Keratinocyte (primary cell): ENCODE measurements at regions not wholly inside any gene's neighbourhood (a gene's known extent, or its start where the extent isn't known, plus 50 kb on each side); places are given as distances from the start of the nearest gene placed in this dataset.

Source experiments
- DNase-seq: peaks from one replicate; pipeline ENCODE4 v3.0.0-alpha.2; 2011; ENCODE audit warnings: low read depth, missing footprints, low spot score
- FAIRE-seq: peaks from 2 replicates; lab custom pipeline; 2011; peaks lifted over from hg19 to GRCh38; lab: Jason Lieb, UNC
- H2AFZ ChIP-seq: 2 replicates; pipeline ENCODE4 v1.6.0; 2012; ENCODE audit warnings: low read length, control low read depth, inconsistent platforms; ENCODE audit not compliant: control insufficient read depth
- H3K27ac ChIP-seq: 2 replicates; pipeline ENCODE4 v1.5.1; 2011; ENCODE audit warnings: low read length; ENCODE audit not compliant: control insufficient read depth, insufficient read depth
- H3K27me3 ChIP-seq: 3 replicates; pipeline ENCODE4 v1.6.0; 2011; ENCODE audit warnings: low read length; ENCODE audit not compliant: control insufficient read depth, insufficient read depth; ENCODE audit errors: extremely low read depth
- H3K36me3 ChIP-seq, 2 experiments: 2 replicates in 1 of 2; 3 replicates in 1 of 2; pipeline ENCODE4 v1.5.1; 2011; ENCODE audit warnings: low read length in 2 of 2, mild to moderate bottlenecking in 1 of 2; ENCODE audit not compliant: control insufficient read depth in 2 of 2, insufficient read depth in 2 of 2; ENCODE audit errors: extremely low read depth in 1 of 2
- H3K4me1 ChIP-seq: 3 replicates; pipeline ENCODE4 v1.5.1; 2011; ENCODE audit warnings: low read length; ENCODE audit not compliant: control insufficient read depth, insufficient read depth; ENCODE audit errors: extremely low read depth
- H3K4me2 ChIP-seq: 3 replicates; pipeline ENCODE4 v1.6.0; 2011; ENCODE audit warnings: low read depth, low read length; ENCODE audit not compliant: control insufficient read depth, insufficient read depth; ENCODE audit errors: extremely low read depth
- H3K4me3 ChIP-seq, 3 experiments: fragments of 200-600 bp in 1 of 3; sonication (generic) in 1 of 3; 2 replicates in 2 of 3; 3 replicates in 1 of 3; pipeline ENCODE4 v1.5.1; 2011 to 2016; ENCODE audit warnings: low read length in 3 of 3, mild to moderate bottlenecking in 3 of 3, control low read depth in 2 of 3, inconsistent platforms in 1 of 3, low read depth in 1 of 3, mixed read lengths in 1 of 3, mixed run types in 1 of 3, moderate library complexity in 1 of 3; ENCODE audit not compliant: control insufficient read depth in 2 of 3, insufficient read depth in 2 of 3; ENCODE audit errors: extremely low read depth in 1 of 3
- H3K79me2 ChIP-seq: 2 replicates; pipeline ENCODE4 v1.6.0; 2012; ENCODE audit warnings: low read length; ENCODE audit not compliant: control insufficient read depth, insufficient read depth
- H3K9ac ChIP-seq: 3 replicates; pipeline ENCODE4 v1.6.0; 2011; ENCODE audit warnings: low read length; ENCODE audit not compliant: control insufficient read depth, insufficient read depth; ENCODE audit errors: extremely low read depth
- H3K9me1 ChIP-seq: 3 replicates; pipeline ENCODE4 v1.6.0; 2011; ENCODE audit warnings: low read length; ENCODE audit not compliant: control insufficient read depth, insufficient read depth; ENCODE audit errors: extremely low read depth
- H3K9me3 ChIP-seq: 2 replicates; pipeline ENCODE4 v1.5.1; 2012; ENCODE audit warnings: low read depth, low read length; ENCODE audit not compliant: control insufficient read depth
- H4K20me1 ChIP-seq: 3 replicates; pipeline ENCODE4 v1.6.0; 2011; ENCODE audit warnings: low read length; ENCODE audit not compliant: control insufficient read depth, insufficient read depth; ENCODE audit errors: extremely low read depth
- CTCF ChIP-seq, 3 experiments: IDR thresholded peaks in 1 of 3; conservative IDR thresholded peaks in 1 of 3; optimal IDR thresholded peaks in 1 of 3; 2 replicates in 2 of 3; 3 replicates in 1 of 3; pipeline versions ENCODE3 to v1.5.1; 2011; ENCODE audit warnings: low read length in 3 of 3, mild to moderate bottlenecking in 3 of 3, moderate library complexity in 2 of 3, control low read depth in 1 of 3, inconsistent platforms in 1 of 3; ENCODE audit not compliant: insufficient read depth in 2 of 3; ENCODE audit errors: extremely low read depth in 1 of 3
- EZH2 ChIP-seq: IDR thresholded peaks from one replicate; pipeline ENCODE4 v1.6.1; 2012; ENCODE audit warnings: inconsistent platforms, mild to moderate bottlenecking, low read length, moderate library complexity
- dilution Hi-C: fragments of 300-500 bp; cut with MboI; formaldehyde crosslinking; loops from one replicate; pipeline ENCODE4 v1.7.0; 2020; ENCODE audit warnings: low sequenced_read_pairs; ENCODE audit not compliant: extremely low pct_ligation_motif_present

GRCh38 chr5:155434267-155434666 is 420.7 kb downstream of the KIF4B start:
- H3K9me3 ChIP-seq: no peaks in the 10 kb centered on the region
- TF ChIP-seq CTCF (optimal IDR thresholded peaks at IDR 0.05 in 1 of 3, IDR thresholded peaks at IDR 0.05 in 1 of 3, conservative IDR thresholded peaks at IDR 0.05 in 1 of 3; ENCODE audit: extremely low read depth in 1 of 3, insufficient read depth in 2 of 3, low read length in 3 of 3): no peak
- TF ChIP-seq EZH2: no peak
- H3K4me2 ChIP-seq: no peak overlapping the region
- H3K27me3 ChIP-seq: no peaks in the 10 kb centered on the region
- H3K4me1 ChIP-seq: no peaks in the 10 kb centered on the region
- no peaks in the 10 kb centered on the region for H3K36me3 ChIP-seq
- no peak for DNase-seq
- H3K9me1 ChIP-seq: no peaks in the 10 kb centered on the region
- no peak overlapping the region for H3K27ac ChIP-seq
- H2AFZ ChIP-seq: no peak overlapping the region
- dilution Hi-C loops: no loop called here
- FAIRE-seq: no peak
- H4K20me1 ChIP-seq: no peaks in the 10 kb centered on the region
- H3K9ac ChIP-seq: no peak overlapping the region
- no peak overlapping the region for H3K4me3 ChIP-seq
- H3K79me2 ChIP-seq: no peaks in the 10 kb centered on the region

- FAIRE-seq (no peak), DNase-seq (no peak)
- Histone ChIP-seq H3K27me3 (no peaks in the 10 kb centered on the region), H3K4me3 (no peak overlapping the region), H2AFZ (no peak overlapping the region), H3K4me1 (no peaks in the 10 kb centered on the region), H3K9ac (no peak overlapping the region), H3K27ac (no peak overlapping the region), H3K4me2 (no peak overlapping the region), H3K9me3 (no peaks in the 10 kb centered on the region), H4K20me1 (no peaks in the 10 kb centered on the region), H3K9me1 (no peaks in the 10 kb centered on the region), H3K36me3 (no peaks in the 10 kb centered on the region), H3K79me2 (no peaks in the 10 kb centered on the region)
- TF ChIP-seq EZH2: no peak
- TF ChIP-seq CTCF (optimal IDR thresholded peaks at IDR 0.05 in 1 of 3, IDR thresholded peaks at IDR 0.05 in 1 of 3, conservative IDR thresholded peaks at IDR 0.05 in 1 of 3; ENCODE audit: extremely low read depth in 1 of 3, insufficient read depth in 2 of 3, low read length in 3 of 3): no peak
- dilution Hi-C loops: no loop called here
These were observed 421.1 kb downstream of the KIF4B start for GRCh38 chr5:155434681-155435080.
